Left lung (tissue), 4 donors: ENCODE measurements at regions not wholly inside any gene's neighbourhood (a gene's known extent, or its start where the extent isn't known, plus 50 kb on each side); places are given as distances from the start of the nearest gene placed in this dataset.

Experiments
- ATAC-seq: fragments of 200-7000 bp; cut with Tn5 transposase; one replicate; pipeline ENCODE4 v1.9.1; 2020; ENCODE audit warnings: moderate library complexity
- DNase-seq, 4 donors: peaks; one replicate each; pipeline ENCODE4 v3.0.0-alpha.2; 2013 to 2020
- H3K27ac ChIP-seq, 2 donors: fragments of 200-600 bp; sonication (generic) in 1 of 2; one replicate each; pipeline versions ENCODE4 v1.5.0 to v1.8.0; 2020 to 2021
- H3K27me3 ChIP-seq, 2 donors: fragments of 200-600 bp; sonication (generic) in 1 of 2; one replicate each; pipeline versions ENCODE4 v1.5.0 to v1.8.0; 2020 to 2021
- H3K36me3 ChIP-seq, 2 donors: fragments of 200-600 bp; sonication (generic) in 1 of 2; one replicate each; pipeline versions ENCODE4 v1.5.0 to v1.8.0; 2020 to 2021
- H3K4me1 ChIP-seq, 2 donors: fragments of 200-600 bp; one replicate each; pipeline ENCODE4 v1.8.0; 2021
- H3K4me3 ChIP-seq, 2 donors: fragments of 200-600 bp; sonication (generic) in 1 of 2; one replicate each; pipeline versions ENCODE4 v1.5.0 to v1.8.0; 2020 to 2021; ENCODE audit warnings: mild to moderate bottlenecking in 1 of 2
- H3K9me3 ChIP-seq, 2 donors: fragments of 200-600 bp; sonication (generic) in 1 of 2; one replicate each; pipeline versions ENCODE4 v1.5.0 to v1.8.0; 2020 to 2021
- CTCF ChIP-seq, 2 donors: fragments of 200-600 bp; sonication (generic) in 1 of 2; IDR thresholded peaks; one replicate each; pipeline versions ENCODE4 v1.5.0 to v1.8.0; 2021; ENCODE audit warnings: antibody characterized with exemption in 2 of 2
- intact Hi-C, 2 donors: fragments of 100-400 bp; cut with DNase I; formaldehyde crosslinking; loops; one replicate each; pipeline versions ENCODE4 v1.11.2 to v1.14.2; 2022
- donor health status: DM: no; HTN: yes; CAD: no.
- donor health status: DM: no; HTN: no; CAD: no.

GRCh38 chr1:5651964-5652821, 340.0 kb downstream of the NPHP4 start:
- DNase-seq (no peak), ATAC-seq (no peak)
- no peak overlapping the region for H3K4me3 ChIP-seq
- no peaks in the 10 kb centered on the region for H3K36me3 ChIP-seq
- H3K9me3 ChIP-seq: no peaks in the 10 kb centered on the region
- H3K27me3 ChIP-seq: peaks cover 0 to 42% of the 10 kb centered on the region in 2 donors
- TF ChIP-seq CTCF (IDR thresholded peaks at IDR 0.05): no peak
- intact Hi-C loops: no loop called here
- no peaks in the 10 kb centered on the region for H3K4me1 ChIP-seq
- H3K27ac ChIP-seq: no peak overlapping the region

- Histone ChIP-seq H3K9me3 (no peaks in the 10 kb centered on the region), H3K36me3 (no peaks in the 10 kb centered on the region), H3K27me3 (peaks cover 0 to 44% of the 10 kb centered on the region in 2 donors), H3K4me1 (no peaks in the 10 kb centered on the region), H3K4me3 (no peak overlapping the region), H3K27ac (no peak overlapping the region)
- ATAC-seq (no peak), DNase-seq (no peak)
- intact Hi-C loops: no loop called here
- TF ChIP-seq CTCF (IDR thresholded peaks at IDR 0.05): no peak
Observed at GRCh38 chr1:5651473-5651872, 340.8 kb downstream of the NPHP4 start.

GRCh38 chr1:5651027-5651410, 341.2 kb downstream of the NPHP4 start:
- DNase-seq: no peak
- peaks cover 0 to 46% of the 10 kb centered on the region in 2 donors for H3K27me3 ChIP-seq
- TF ChIP-seq CTCF (IDR thresholded peaks at IDR 0.05): no peak
- H3K4me3 ChIP-seq: no peak overlapping the region
- H3K27ac ChIP-seq: no peak overlapping the region
- no peak for ATAC-seq
- H3K9me3 ChIP-seq: no peaks in the 10 kb centered on the region
- H3K4me1 ChIP-seq: no peaks in the 10 kb centered on the region
- no peaks in the 10 kb centered on the region for H3K36me3 ChIP-seq
- intact Hi-C loops: no loop called here

GRCh38 chr1:5650283-5651026, 341.8 kb downstream of the NPHP4 start:
- Histone ChIP-seq H3K4me1 (no peaks in the 10 kb centered on the region), H3K36me3 (no peaks in the 10 kb centered on the region), H3K27ac (no peak overlapping the region), H3K9me3 (no peaks in the 10 kb centered on the region), H3K27me3 (peaks cover 0 to 46% of the 10 kb centered on the region in 2 donors), H3K4me3 (no peak overlapping the region)
- DNase-seq (peak in 1 of 4 donors; percentile 61), ATAC-seq (no peak)
- no peak for TF ChIP-seq CTCF (IDR thresholded peaks at IDR 0.05)
- intact Hi-C loops: no loop called here

- no peak for TF ChIP-seq CTCF (IDR thresholded peaks at IDR 0.05)
- intact Hi-C loops: no loop called here
- H3K27ac ChIP-seq: no peak overlapping the region
- no peaks in the 10 kb centered on the region for H3K9me3 ChIP-seq
- peaks cover 0 to 46% of the 10 kb centered on the region in 2 donors for H3K27me3 ChIP-seq
- no peaks in the 10 kb centered on the region for H3K4me1 ChIP-seq
- no peak for ATAC-seq
- DNase-seq: no peak
- no peaks in the 10 kb centered on the region for H3K36me3 ChIP-seq
- no peak overlapping the region for H3K4me3 ChIP-seq
Observed at GRCh38 chr1:5649795-5650194, 342.4 kb downstream of the NPHP4 start.
